Activated CD8-positive, alpha-beta T cell treated with anti-CD3 and anti-CD28 coated beads for 36 hours (primary cell): ENCODE measurements at regions not wholly inside any gene's neighbourhood (a gene's known extent, or its start where the extent isn't known, plus 50 kb on each side); places are given as distances from the start of the nearest gene placed in this dataset.
"Not testable (repeated sequence)": the region's sequence is repeated elsewhere in the genome, so short reads cannot be mapped to it uniquely, and the experiment has no call there.

ENCODE experiments used
- ATAC-seq: fragments of 200-7000 bp; cut with Tn5 transposase; one replicate; pipeline ENCODE4 v1.10.0; 2021; ENCODE audit warnings: mild to moderate bottlenecking, moderate library complexity
- CTCF ChIA-PET: fragments of 350-600 bp; sonication (Branson Sonifier 250); formaldehyde crosslinking; loops from one replicate; lab custom pipeline; 2021; ENCODE audit warnings: antibody characterized with exemption; lab: Charles Lee
- POLR2A ChIA-PET: fragments of 350-600 bp; sonication (Branson Sonifier 250); formaldehyde crosslinking; loops from one replicate; lab custom pipeline; 2021; ENCODE audit warnings: antibody characterized with exemption; lab: Charles Lee
- DNase-seq: peaks from one replicate; pipeline ENCODE4 v3.0.0-alpha.2; 2020
- H3K27ac Mint-ChIP-seq: one replicate; pipeline ENCODE4 v1.8.0; 2021; ENCODE audit warnings: mild to moderate bottlenecking, mixed read lengths
- H3K27me3 Mint-ChIP-seq: one replicate; pipeline ENCODE4 v1.8.0; 2021; ENCODE audit warnings: mixed read lengths
- H3K36me3 Mint-ChIP-seq: one replicate; pipeline ENCODE4 v1.8.0; 2021; ENCODE audit warnings: low read depth, mixed read lengths
- H3K4me1 Mint-ChIP-seq: one replicate; pipeline ENCODE4 v1.8.0; 2021; ENCODE audit warnings: low read depth, mixed read lengths
- H3K4me3 Mint-ChIP-seq: one replicate; pipeline ENCODE4 v1.8.0; 2021; ENCODE audit warnings: mild to moderate bottlenecking, moderate library complexity, mixed read lengths
- H3K9me3 Mint-ChIP-seq: one replicate; pipeline ENCODE4 v1.8.0; 2021; ENCODE audit warnings: mixed read lengths
- intact Hi-C: fragments of 100-400 bp; cut with micrococcal nuclease; formaldehyde crosslinking; loops from one replicate; pipeline ENCODE4 v1.10.0; 2022
- TF ChIP-seq, protein P1 (sequence below): fragments of 200-600 bp; IDR thresholded peaks from one replicate; pipeline ENCODE4 v1.8.0; 2022; ENCODE audit warnings: antibody characterized with exemption, mild to moderate bottlenecking

DNA sequence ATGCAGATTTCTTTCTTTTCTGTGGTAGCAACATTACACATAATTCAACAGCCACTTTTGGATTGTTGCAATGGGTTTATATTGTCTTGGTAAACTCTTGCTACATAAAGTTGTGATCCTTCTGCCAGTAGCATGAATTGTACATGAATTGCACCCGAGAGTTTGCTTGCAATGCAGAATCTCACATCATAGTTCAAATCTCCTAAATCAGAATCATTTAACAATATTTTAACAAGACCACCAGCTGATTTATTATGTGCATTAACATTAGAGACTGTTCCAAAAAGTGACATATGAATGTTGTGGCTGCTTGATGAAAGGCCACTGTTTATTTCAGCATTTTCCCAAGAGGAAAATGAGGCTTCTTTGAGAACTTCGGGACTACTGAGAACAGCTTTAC lies 1491.8 kb upstream of the NUDT12 start:
- H3K4me3 Mint-ChIP-seq = no peak overlapping the region

DNA sequence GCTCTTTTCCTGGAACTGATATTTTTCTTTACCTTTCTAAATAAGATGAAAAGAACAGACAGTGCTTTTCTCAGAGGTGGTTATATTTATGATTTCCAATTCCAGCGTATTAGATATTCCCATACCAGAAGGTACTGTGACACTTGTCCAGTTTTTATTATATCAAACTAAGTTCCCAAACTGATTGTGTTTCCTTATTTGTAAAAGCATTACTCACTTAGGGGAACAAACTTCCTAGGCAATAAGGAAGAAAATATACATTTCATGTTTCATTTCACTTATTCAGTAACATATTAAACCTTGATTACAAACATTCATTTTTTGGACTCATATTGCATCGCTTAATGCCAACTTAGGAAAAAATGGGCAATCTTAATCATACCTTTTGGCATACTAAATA lies 1480.0 kb upstream of the NUDT12 start:
- no peak for ATAC-seq
- no peaks in the 10 kb centered on the region for H3K36me3 Mint-ChIP-seq
- TF ChIP-seq, protein P1, sequence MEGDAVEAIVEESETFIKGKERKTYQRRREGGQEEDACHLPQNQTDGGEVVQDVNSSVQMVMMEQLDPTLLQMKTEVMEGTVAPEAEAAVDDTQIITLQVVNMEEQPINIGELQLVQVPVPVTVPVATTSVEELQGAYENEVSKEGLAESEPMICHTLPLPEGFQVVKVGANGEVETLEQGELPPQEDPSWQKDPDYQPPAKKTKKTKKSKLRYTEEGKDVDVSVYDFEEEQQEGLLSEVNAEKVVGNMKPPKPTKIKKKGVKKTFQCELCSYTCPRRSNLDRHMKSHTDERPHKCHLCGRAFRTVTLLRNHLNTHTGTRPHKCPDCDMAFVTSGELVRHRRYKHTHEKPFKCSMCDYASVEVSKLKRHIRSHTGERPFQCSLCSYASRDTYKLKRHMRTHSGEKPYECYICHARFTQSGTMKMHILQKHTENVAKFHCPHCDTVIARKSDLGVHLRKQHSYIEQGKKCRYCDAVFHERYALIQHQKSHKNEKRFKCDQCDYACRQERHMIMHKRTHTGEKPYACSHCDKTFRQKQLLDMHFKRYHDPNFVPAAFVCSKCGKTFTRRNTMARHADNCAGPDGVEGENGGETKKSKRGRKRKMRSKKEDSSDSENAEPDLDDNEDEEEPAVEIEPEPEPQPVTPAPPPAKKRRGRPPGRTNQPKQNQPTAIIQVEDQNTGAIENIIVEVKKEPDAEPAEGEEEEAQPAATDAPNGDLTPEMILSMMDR = no peak
- POLR2A ChIA-PET = interaction anchor here (0.7 kb wide), 1 partner anchor 659 kb away, joined by 3 read pairs; no protein-coding TSS in a partner anchor
- CTCF ChIA-PET = no interaction called here
- H3K9me3 Mint-ChIP-seq = no peaks in the 10 kb centered on the region
- H3K4me3 Mint-ChIP-seq = no peak overlapping the region
- no peaks in the 10 kb centered on the region for H3K27me3 Mint-ChIP-seq
- no peak for DNase-seq
- H3K27ac Mint-ChIP-seq = no peak overlapping the region
- intact Hi-C loops = no loop called here
- H3K4me1 Mint-ChIP-seq = no peaks in the 10 kb centered on the region

More for the DNA sequence above, 1491.8 kb upstream of the NUDT12 start:
- no peaks in the 10 kb centered on the region for H3K4me1 Mint-ChIP-seq
- H3K9me3 Mint-ChIP-seq = peaks cover 20% of the 10 kb centered on the region
- DNase-seq = no peak
- TF ChIP-seq, protein P1 = no peak
- ChIA-PET POLR2A (no interaction called here), CTCF (no interaction called here)
- no peaks in the 10 kb centered on the region for H3K36me3 Mint-ChIP-seq
- H3K27ac Mint-ChIP-seq = no peak overlapping the region
- intact Hi-C loops = no loop called here
- no peak for ATAC-seq
- H3K27me3 Mint-ChIP-seq = no peaks in the 10 kb centered on the region

DNA sequence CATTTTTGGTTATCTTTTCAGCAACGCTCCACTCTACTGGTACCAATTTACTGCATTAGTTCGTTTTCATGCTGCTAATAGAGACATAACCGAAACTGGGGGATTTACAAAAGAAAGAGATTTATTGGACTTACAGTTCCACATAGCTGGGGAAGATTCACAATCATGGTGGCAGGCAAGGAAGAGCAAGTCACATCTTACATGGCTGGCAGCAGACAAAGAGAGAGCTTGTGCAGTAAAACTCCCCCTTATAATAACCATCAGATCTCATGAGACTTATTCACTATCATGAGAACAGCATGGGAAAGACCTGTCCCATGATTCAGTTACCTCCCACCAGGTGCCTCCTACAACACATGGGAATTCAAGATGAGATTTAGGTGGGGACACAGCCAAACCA lies 1474.2 kb upstream of the NUDT12 start:
- H3K4me3 Mint-ChIP-seq, H3K4me1 Mint-ChIP-seq, ATAC-seq, H3K36me3 Mint-ChIP-seq, DNase-seq, H3K27ac Mint-ChIP-seq, H3K27me3 Mint-ChIP-seq, intact Hi-C loops, CTCF ChIA-PET, POLR2A ChIA-PET: not testable (repeated sequence)
- H3K9me3 Mint-ChIP-seq = peaks cover 12% of the 10 kb centered on the region

DNA sequence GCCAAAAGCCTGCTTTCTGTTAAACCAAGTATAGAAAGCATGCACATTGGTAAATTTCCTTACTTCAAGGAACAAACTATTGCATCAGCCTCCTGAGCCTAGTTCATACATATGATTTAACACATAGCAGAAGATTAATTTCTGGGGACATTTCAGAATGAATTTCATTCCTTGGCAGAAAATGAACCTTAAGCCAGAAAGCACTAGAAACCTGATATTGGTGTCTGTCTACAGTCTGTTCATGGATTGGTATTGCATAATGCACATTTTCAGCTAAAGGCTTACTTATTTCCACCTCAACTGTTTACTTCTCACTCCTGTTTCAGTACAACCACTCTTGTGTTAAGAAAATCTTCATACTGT lies 1471.8 kb upstream of the NUDT12 start:
- DNase-seq (no peak), ATAC-seq (no peak)
- Mint-ChIP-seq H3K9me3 (peaks cover 12% of the 10 kb centered on the region), H3K27me3 (no peaks in the 10 kb centered on the region), H3K4me1 (no peaks in the 10 kb centered on the region), H3K4me3 (no peak overlapping the region), H3K36me3 (no peaks in the 10 kb centered on the region), H3K27ac (no peak overlapping the region)
- CTCF ChIA-PET = no interaction called here
- TF ChIP-seq, protein P1 = no peak
- intact Hi-C loops = no loop called here
- POLR2A ChIA-PET = no interaction called here

DNA sequence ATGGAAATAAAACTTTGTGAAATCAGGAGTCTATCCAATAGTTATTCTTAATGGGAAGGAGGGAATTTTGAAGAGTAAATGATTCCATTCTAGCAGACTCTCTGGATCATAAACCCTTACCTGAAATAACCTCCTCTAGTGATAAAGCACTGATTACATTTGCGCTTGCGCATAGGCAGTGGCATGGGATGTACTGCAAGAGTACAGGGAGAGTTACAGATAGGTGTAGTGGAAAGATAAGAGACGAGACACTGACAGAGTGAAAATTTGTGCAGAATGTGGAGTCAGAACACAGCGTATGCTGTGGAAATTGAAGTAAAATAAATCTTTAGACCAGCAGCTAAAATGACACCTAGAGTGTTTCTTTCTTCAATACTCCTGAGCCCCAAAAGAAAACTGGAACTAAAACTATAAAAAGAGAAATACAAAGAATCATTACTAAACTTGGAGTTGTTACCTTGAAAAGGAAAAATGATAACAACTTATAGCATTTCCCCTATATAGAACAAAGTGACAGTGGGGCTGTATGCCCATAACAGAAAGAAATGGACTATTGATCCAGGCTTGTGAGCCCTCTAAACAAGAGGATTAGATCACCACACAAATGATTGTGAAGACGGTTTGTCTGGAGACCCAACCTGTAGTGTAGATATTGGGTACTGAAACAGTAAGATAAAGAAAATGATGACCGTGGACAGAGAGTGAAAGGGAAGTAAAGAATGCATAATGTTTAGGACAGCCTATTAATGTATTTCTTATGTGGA lies 1471.2 kb upstream of the NUDT12 start:
- Mint-ChIP-seq H3K27ac (no peak overlapping the region), H3K27me3 (no peaks in the 10 kb centered on the region), H3K4me1 (no peaks in the 10 kb centered on the region), H3K36me3 (no peaks in the 10 kb centered on the region), H3K4me3 (no peak overlapping the region), H3K9me3 (peaks cover 12% of the 10 kb centered on the region)
- ATAC-seq = no peak
- no peak for DNase-seq
- ChIA-PET CTCF (interaction anchor here (1.1 kb wide), 1 partner anchor 13 kb away, joined by 3 read pairs; no protein-coding TSS in a partner anchor), POLR2A (no interaction called here)
- intact Hi-C loops = no loop called here
- TF ChIP-seq, protein P1 = no peak
